Panc1 (cell line): ENCODE measurements at regions not wholly inside any gene's neighbourhood (a gene's known extent, or its start where the extent isn't known, plus 50 kb on each side); places are given as distances from the start of the nearest gene placed in this dataset.

Experiments
- ATAC-seq: fragments of 200-7000 bp; cut with Tn5 transposase; 2 replicates; pipeline ENCODE4 v1.9.1; 2020; ENCODE audit warnings: mild to moderate bottlenecking, moderate library complexity
- BruUV-seq: library from RNA; stranded (reverse); fragments of 400-500 nt; replicated peaks from 2 replicates; lab custom pipeline; 2021; lab: Mats Ljungman, UMichigan
- CTCF ChIA-PET: fragments of 300-600 bp; sonication (Branson Sonifier 250); formaldehyde crosslinking; loops from one replicate; lab custom pipeline; 2022; ENCODE audit warnings: antibody characterized with exemption; lab: Charles Lee
- POLR2A ChIA-PET: fragments of 300-600 bp; sonication (Branson Sonifier 250); formaldehyde crosslinking; loops from one replicate; lab custom pipeline; 2022; ENCODE audit warnings: antibody characterized with exemption; lab: Charles Lee
- DNase-seq: peaks from one replicate; pipeline ENCODE4 v3.0.0-alpha.2; 2010; ENCODE audit warnings: low read depth, low spot score
- H3K27ac ChIP-seq: 2 replicates; pipeline ENCODE4 v1.5.1; 2011; ENCODE audit warnings: mild to moderate bottlenecking, low read length, inconsistent platforms
- H3K27me3 ChIP-seq: fragments of 200-500 bp; sonication (Bioruptor generic); 2 replicates; pipeline ENCODE4 v1.6.0; 2014; ENCODE audit warnings: low read length, inconsistent platforms; ENCODE audit not compliant: control insufficient read depth, insufficient read depth
- H3K36me3 ChIP-seq: fragments of 200-500 bp; sonication (Bioruptor generic); 2 replicates; pipeline ENCODE4 v1.5.1; 2014; ENCODE audit warnings: inconsistent platforms, mild to moderate bottlenecking, low read length, moderate library complexity; ENCODE audit not compliant: control insufficient read depth, insufficient read depth
- H3K4me1 ChIP-seq: 2 replicates; pipeline ENCODE4 v1.5.1; 2011; ENCODE audit warnings: inconsistent platforms, mild to moderate bottlenecking, low read length, moderate library complexity; ENCODE audit not compliant: control insufficient read depth, insufficient read depth
- H3K4me3 ChIP-seq, 2 experiments: 2 replicates each; pipeline ENCODE4 v1.5.1; 2011 to 2012; ENCODE audit warnings: low read depth in 2 of 2, low read length in 2 of 2, mild to moderate bottlenecking in 2 of 2, inconsistent platforms in 1 of 2, moderate library complexity in 1 of 2
- H3K9me3 ChIP-seq: fragments of 200-500 bp; sonication (Bioruptor generic); 2 replicates; pipeline ENCODE4 v1.5.1; 2014; ENCODE audit warnings: low read depth, mild to moderate bottlenecking, inconsistent platforms, low read length, moderate library complexity; ENCODE audit not compliant: control insufficient read depth, insufficient read depth
- POLR2AphosphoS5 ChIP-seq: IDR thresholded peaks from 2 replicates; pipeline ENCODE4 v1.6.1; 2012; ENCODE audit warnings: mild to moderate bottlenecking, low read depth, low read length, moderate library complexity
- SIN3A ChIP-seq: IDR thresholded peaks from 2 replicates; pipeline ENCODE4 v1.6.1; 2012; ENCODE audit warnings: low read depth, mild to moderate bottlenecking, low read length, moderate library complexity, borderline replicate concordance; ENCODE audit not compliant: insufficient read depth
- TCF7L2 ChIP-seq: IDR thresholded peaks from 2 replicates; pipeline ENCODE4 v1.6.1; 2011; ENCODE audit warnings: mild to moderate bottlenecking, low read depth, low read length, inconsistent platforms
- in situ Hi-C: cut with HindIII; loops from 2 replicates; pipeline ENCODE4 v1.10.0; 2016; ENCODE audit warnings: low sequenced_read_pairs, low pct_unique_long_range_greater_than_20kb
- intact Hi-C: fragments of 100-400 bp; cut with micrococcal nuclease; formaldehyde crosslinking; loops from one replicate; pipeline ENCODE4 v1.10.0; 2022; ENCODE audit not compliant: unreplicated experiment
- TF ChIP-seq, protein P1 (sequence below): fragments of 450-650 bp; IDR thresholded peaks from 2 replicates; pipeline ENCODE4 v1.5.1; 2017; ENCODE audit warnings: mild to moderate bottlenecking
- TF ChIP-seq, protein P2 (sequence below), 2 experiments: IDR thresholded peaks; 2 replicates each; pipeline ENCODE4 v1.6.1; 2011 to 2012; ENCODE audit warnings: low read depth in 2 of 2, control low read depth in 1 of 2, low read length in 1 of 2, mild to moderate bottlenecking in 1 of 2, moderate library complexity in 1 of 2; ENCODE audit not compliant: insufficient read depth in 1 of 2

DNA sequence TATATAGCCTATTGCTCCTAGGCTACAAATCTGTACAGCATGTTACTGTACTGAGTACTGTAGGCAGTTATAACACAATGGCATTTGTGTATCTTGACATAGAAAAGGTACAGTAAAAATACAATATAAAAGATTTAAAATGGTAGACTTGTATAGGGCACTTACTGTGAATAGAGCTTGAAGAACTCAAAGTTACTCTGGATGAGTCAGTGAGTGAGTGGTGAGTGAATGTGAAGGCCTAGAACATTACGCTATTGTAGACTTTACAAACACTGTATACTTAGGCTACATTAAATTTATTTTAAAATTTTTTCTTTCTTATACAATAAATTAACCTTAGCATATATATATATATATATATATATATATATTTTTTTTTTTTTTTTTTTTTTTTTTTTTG lies 140.0 kb upstream of the UBE2E1 start:
- in situ Hi-C loops: no loop called here
- ChIA-PET CTCF (no interaction called here), POLR2A (no interaction called here)
- Histone ChIP-seq H3K27me3 (no peaks in the 10 kb centered on the region), H3K4me3 (no peak overlapping the region), H3K27ac (peak overlapping the region; percentile 71), H3K9me3 (no peaks in the 10 kb centered on the region; the same call in 1 of the 2 replicates), H3K4me1 (peaks cover 37% of the 10 kb centered on the region), H3K36me3 (no peaks in the 10 kb centered on the region)
- DNase-seq (no peak), ATAC-seq (no peak)
- no TSS peak for BruUV-seq
- TF ChIP-seq POLR2AphosphoS5 (no peak), SIN3A (no peak), TCF7L2 (no peak)
- TF ChIP-seq, protein P1, sequence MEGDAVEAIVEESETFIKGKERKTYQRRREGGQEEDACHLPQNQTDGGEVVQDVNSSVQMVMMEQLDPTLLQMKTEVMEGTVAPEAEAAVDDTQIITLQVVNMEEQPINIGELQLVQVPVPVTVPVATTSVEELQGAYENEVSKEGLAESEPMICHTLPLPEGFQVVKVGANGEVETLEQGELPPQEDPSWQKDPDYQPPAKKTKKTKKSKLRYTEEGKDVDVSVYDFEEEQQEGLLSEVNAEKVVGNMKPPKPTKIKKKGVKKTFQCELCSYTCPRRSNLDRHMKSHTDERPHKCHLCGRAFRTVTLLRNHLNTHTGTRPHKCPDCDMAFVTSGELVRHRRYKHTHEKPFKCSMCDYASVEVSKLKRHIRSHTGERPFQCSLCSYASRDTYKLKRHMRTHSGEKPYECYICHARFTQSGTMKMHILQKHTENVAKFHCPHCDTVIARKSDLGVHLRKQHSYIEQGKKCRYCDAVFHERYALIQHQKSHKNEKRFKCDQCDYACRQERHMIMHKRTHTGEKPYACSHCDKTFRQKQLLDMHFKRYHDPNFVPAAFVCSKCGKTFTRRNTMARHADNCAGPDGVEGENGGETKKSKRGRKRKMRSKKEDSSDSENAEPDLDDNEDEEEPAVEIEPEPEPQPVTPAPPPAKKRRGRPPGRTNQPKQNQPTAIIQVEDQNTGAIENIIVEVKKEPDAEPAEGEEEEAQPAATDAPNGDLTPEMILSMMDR: no peak
- TF ChIP-seq, protein P2, sequence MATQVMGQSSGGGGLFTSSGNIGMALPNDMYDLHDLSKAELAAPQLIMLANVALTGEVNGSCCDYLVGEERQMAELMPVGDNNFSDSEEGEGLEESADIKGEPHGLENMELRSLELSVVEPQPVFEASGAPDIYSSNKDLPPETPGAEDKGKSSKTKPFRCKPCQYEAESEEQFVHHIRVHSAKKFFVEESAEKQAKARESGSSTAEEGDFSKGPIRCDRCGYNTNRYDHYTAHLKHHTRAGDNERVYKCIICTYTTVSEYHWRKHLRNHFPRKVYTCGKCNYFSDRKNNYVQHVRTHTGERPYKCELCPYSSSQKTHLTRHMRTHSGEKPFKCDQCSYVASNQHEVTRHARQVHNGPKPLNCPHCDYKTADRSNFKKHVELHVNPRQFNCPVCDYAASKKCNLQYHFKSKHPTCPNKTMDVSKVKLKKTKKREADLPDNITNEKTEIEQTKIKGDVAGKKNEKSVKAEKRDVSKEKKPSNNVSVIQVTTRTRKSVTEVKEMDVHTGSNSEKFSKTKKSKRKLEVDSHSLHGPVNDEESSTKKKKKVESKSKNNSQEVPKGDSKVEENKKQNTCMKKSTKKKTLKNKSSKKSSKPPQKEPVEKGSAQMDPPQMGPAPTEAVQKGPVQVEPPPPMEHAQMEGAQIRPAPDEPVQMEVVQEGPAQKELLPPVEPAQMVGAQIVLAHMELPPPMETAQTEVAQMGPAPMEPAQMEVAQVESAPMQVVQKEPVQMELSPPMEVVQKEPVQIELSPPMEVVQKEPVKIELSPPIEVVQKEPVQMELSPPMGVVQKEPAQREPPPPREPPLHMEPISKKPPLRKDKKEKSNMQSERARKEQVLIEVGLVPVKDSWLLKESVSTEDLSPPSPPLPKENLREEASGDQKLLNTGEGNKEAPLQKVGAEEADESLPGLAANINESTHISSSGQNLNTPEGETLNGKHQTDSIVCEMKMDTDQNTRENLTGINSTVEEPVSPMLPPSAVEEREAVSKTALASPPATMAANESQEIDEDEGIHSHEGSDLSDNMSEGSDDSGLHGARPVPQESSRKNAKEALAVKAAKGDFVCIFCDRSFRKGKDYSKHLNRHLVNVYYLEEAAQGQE (IDR thresholded peaks at IDR 0.05; ENCODE audit: insufficient read depth in 1 of 2, low read depth in 2 of 2, low read length in 1 of 2): no peak
- intact Hi-C loops: loop anchor here (10.0 kb wide), 1 partner anchor 139 kb away; the partner anchor contains the start of gene UBE2E1

DNA sequence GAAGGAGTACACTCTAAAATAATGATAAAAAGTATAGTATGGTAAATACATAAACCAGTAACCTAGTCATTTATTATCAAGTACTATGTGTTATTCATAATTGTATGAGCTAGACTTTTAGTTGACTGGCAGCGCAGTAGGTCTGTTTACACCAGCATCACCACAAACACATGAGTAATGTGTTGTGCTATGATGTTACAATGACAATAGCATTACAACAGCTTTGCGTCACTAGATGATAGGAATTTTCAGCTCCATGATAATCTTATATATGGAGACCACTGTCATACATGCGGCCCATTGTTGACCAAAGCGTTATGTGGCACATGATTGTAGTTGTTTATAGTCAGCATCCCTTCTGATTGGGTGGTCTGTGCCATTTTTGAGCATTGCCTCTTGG lies 138.9 kb upstream of the UBE2E1 start:
- TF ChIP-seq POLR2AphosphoS5 (no peak), SIN3A (no peak), TCF7L2 (no peak)
- TF ChIP-seq, protein P2 (IDR thresholded peaks at IDR 0.05; ENCODE audit: insufficient read depth in 1 of 2, low read depth in 2 of 2, low read length in 1 of 2): no peak
- TF ChIP-seq, protein P1: no peak

More for the DNA sequence above, 138.9 kb upstream of the UBE2E1 start:
- in situ Hi-C loops: no loop called here
- POLR2A ChIA-PET: no interaction called here
- H3K4me3 ChIP-seq: no peak overlapping the region
- intact Hi-C loops: loop anchor here (10.0 kb wide), 1 partner anchor 138 kb away; the partner anchor contains the start of gene UBE2E1
- H3K36me3 ChIP-seq: no peaks in the 10 kb centered on the region
- H3K27ac ChIP-seq: peak overlapping the region; percentile 96
- H3K9me3 ChIP-seq: no peaks in the 10 kb centered on the region; the same call in 1 of the 2 replicates
- ATAC-seq (no peak), DNase-seq (peak; percentile 52)
- H3K27me3 ChIP-seq: no peaks in the 10 kb centered on the region
- no TSS peak for BruUV-seq
- CTCF ChIA-PET: no interaction called here
- peaks cover 41% of the 10 kb centered on the region for H3K4me1 ChIP-seq
